ENCODE measurements at regions not wholly inside any gene's neighbourhood (a gene's known extent, or its start where the extent isn't known, plus 50 kb on each side); places are given as distances from the start of the nearest gene placed in this dataset.
"Not testable (repeated sequence)": the region's sequence is repeated elsewhere in the genome, so short reads cannot be mapped to it uniquely, and the experiment has no call there.

DNA sequence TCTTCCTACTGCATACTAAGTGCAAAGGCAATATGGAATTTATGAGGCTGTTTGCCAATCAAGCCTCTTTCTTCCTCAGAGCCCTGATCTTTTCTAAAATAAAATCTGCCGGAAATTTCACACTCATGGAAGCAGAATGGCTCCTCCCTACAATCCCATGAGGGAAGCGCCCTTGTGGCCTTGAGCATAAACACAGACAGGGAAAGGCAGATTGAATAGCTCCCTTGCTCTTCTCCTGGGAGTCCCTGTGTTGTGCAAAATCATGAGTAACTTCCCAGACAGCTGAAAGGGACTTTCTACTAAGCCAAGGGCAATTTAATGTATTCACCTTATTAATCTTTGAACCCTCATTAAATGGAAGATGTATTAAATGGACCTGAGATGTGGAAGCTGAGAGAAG lies 226.1 kb upstream of the PIK3R1 start:
- no peak for TF ChIP-seq POLR2A (IDR thresholded peaks at IDR 0.05)
- TF ChIP-seq, protein P1, sequence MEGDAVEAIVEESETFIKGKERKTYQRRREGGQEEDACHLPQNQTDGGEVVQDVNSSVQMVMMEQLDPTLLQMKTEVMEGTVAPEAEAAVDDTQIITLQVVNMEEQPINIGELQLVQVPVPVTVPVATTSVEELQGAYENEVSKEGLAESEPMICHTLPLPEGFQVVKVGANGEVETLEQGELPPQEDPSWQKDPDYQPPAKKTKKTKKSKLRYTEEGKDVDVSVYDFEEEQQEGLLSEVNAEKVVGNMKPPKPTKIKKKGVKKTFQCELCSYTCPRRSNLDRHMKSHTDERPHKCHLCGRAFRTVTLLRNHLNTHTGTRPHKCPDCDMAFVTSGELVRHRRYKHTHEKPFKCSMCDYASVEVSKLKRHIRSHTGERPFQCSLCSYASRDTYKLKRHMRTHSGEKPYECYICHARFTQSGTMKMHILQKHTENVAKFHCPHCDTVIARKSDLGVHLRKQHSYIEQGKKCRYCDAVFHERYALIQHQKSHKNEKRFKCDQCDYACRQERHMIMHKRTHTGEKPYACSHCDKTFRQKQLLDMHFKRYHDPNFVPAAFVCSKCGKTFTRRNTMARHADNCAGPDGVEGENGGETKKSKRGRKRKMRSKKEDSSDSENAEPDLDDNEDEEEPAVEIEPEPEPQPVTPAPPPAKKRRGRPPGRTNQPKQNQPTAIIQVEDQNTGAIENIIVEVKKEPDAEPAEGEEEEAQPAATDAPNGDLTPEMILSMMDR (IDR thresholded peaks at IDR 0.05) = no peak
- H3K4me3 ChIP-seq = no peak overlapping the region
- H3K9me3 ChIP-seq = no peaks in the 10 kb centered on the region
- intact Hi-C loops (cut with DNase I; ENCODE audit: low total_unique reads) = no loop called here
- H3K4me1 ChIP-seq = no peaks in the 10 kb centered on the region
- H3K27ac ChIP-seq = no peak overlapping the region
- H3K36me3 ChIP-seq = no peaks in the 10 kb centered on the region
- no peak for DNase-seq
- H3K27me3 ChIP-seq = no peaks in the 10 kb centered on the region

DNA sequence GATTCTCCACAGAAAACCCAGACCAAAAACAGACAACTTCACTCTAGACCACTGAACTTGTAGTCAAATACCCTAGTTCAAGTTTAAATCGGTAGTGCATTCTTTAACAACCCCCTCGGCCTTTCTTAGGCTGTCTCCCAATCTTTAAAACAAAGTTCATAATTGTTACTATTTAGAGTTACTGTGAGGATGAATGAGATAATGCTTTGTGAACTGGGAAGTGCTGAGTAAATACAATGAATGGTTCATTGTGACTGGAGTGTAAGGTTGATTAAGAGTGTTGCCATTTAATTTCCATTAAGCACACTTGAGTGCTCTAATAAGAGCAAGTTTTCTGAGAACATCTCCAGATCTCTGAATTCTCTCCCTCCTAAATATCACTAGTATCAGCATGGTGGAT lies 228.8 kb upstream of the PIK3R1 start:
- intact Hi-C loops (cut with DNase I; ENCODE audit: low total_unique reads) = no loop called here
- Histone ChIP-seq H3K4me3 (no peak overlapping the region), H3K36me3 (no peaks in the 10 kb centered on the region), H3K27me3 (no peaks in the 10 kb centered on the region), H3K9me3 (no peaks in the 10 kb centered on the region), H3K27ac (no peak overlapping the region), H3K4me1 (no peaks in the 10 kb centered on the region)
- no peak for DNase-seq
- no peak for TF ChIP-seq POLR2A (IDR thresholded peaks at IDR 0.05)
- TF ChIP-seq, protein P1 (IDR thresholded peaks at IDR 0.05) = no peak

DNA sequence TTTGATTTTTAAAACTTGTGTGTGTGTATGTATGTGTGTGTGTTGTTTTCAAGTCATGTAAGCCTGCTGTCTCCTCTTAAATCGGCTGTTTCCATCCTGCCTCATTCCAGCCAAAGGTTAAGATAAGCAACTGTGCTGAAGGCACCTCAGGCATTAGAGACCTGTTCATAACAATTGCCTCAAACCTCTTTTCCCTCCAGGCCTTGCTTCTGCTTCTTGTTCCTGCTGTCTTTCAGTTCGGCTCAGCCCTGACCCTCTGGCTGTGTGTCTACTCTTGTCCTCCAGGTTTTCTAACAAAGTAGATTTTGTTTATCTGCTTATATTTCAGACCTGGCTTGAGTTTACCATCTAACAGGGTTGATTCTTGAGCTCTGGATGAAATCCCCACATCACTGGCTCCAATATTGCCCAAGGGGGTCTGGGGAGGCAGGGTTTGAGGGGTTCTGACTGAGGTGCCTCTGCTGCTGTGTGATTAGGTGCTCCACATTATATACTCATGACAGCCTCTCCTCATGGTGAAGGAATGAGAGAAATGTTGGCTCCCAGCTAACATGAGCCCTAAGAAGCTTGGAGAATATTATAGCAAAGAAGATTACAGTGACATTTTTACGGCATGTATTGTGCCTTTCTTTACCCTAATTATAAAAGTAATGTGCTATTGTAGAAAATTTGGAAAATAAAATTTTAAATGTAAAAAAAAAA lies 229.7 kb upstream of the PIK3R1 start:
- Histone ChIP-seq H3K4me3 (no peak overlapping the region), H3K27ac (peak overlapping the region; percentile 5 to 58), H3K27me3 (no peaks in the 10 kb centered on the region), H3K9me3 (no peaks in the 10 kb centered on the region), H3K36me3 (no peaks in the 10 kb centered on the region), H3K4me1 (no peaks in the 10 kb centered on the region)
- no peak for DNase-seq
- intact Hi-C loops (cut with DNase I; ENCODE audit: low total_unique reads) = no loop called here
- no peak for TF ChIP-seq POLR2A (IDR thresholded peaks at IDR 0.05)

DNA sequence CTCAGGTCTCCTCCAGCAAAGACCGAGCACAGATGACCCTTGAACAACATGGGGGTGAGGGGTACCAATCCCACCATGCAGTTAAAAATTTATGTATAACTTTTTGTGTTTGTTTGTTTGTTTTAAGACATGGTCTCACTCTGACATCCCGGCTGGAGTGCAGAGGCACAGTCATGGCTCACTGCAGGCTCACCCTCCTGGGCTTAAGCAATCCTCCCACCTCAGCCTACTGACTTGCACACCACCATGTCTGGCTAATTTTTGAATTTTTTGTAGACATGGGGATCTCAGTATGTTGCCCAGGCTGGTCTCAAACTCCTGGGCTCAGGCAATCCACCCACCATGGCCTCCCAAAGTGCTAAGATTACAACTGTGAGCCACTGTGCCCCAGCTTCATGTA lies 231.0 kb upstream of the PIK3R1 start:
- H3K36me3 ChIP-seq = no peaks in the 10 kb centered on the region
- H3K4me1 ChIP-seq = no peaks in the 10 kb centered on the region
- H3K4me3 ChIP-seq = no peak overlapping the region
- H3K27ac ChIP-seq = no peak overlapping the region
- H3K9me3 ChIP-seq = no peaks in the 10 kb centered on the region
- TF ChIP-seq, protein P1 (IDR thresholded peaks at IDR 0.05) = no peak
- no peak for TF ChIP-seq POLR2A (IDR thresholded peaks at IDR 0.05)
- no peak for DNase-seq
- no peaks in the 10 kb centered on the region for H3K27me3 ChIP-seq
- intact Hi-C loops (cut with DNase I; ENCODE audit: low total_unique reads) = no loop called here

DNA sequence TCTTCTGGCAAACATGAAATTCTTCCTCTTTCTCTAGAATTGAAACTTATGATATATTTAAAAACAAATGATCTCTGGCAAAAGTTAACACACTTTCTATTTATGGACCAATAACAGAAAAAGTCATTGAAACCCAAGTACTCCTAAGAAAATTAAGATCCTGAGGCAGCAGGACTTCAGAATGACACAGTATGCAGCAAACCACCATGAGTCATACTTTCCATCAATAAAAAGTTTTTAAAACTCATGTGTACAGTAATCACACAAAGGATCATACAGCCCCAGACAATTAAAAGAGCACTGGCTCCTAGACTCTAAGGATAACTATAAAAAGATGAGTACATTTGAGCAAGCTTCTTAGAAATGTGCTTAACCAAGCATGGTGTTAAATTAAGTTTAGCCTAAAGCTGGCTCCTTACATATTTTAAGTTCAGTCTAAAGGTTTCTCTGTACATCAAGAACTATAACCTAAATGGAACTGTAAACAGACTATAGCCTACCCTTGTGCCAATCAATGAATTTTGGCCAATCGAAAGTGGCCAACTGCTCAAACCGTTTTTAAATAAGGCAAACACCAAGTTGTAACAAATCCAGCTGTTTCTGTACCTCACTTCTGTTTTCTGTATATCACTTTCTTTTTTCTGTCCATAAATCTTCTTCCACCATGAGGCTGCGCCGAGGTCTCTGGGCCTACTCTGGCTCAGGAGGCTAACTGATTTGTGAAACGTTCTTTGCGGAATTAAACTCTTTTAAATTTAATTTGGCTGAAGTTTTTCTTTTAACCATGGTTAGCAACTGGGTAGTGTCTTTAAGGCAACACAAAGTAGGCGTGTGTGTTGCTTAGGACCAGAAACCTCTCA lies 232.1 kb upstream of the PIK3R1 start:
- Histone ChIP-seq H3K36me3 (no peaks in the 10 kb centered on the region), H3K27me3 (no peaks in the 10 kb centered on the region), H3K4me1 (no peaks in the 10 kb centered on the region), H3K27ac (no peak overlapping the region), H3K4me3 (no peak overlapping the region), H3K9me3 (no peaks in the 10 kb centered on the region)
- intact Hi-C loops (cut with DNase I; ENCODE audit: low total_unique reads) = no loop called here
- TF ChIP-seq, protein P1 (IDR thresholded peaks at IDR 0.05) = no peak
- TF ChIP-seq POLR2A (IDR thresholded peaks at IDR 0.05) = no peak
- DNase-seq = no peak

DNA sequence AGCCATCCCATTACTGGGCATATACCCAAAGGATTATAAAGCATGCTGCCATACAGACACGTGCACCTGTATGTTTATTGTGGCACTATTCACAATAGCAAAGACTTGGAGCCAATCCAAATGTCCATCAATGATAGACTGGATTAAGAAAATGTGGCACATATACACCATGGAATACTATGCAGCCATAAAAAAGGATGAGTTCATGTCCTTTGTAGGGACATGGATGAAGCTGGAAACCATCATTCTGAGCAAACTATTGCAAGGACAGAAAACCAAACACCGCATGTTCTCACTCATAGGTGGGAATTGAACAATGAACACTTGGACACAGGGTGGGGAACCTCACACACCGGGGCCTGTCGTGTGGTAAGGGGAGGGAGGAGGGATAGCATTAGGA lies 233.4 kb upstream of the PIK3R1 start:
- intact Hi-C loops (cut with DNase I; ENCODE audit: low total_unique reads); H3K27ac ChIP-seq; H3K4me1 ChIP-seq; H3K36me3 ChIP-seq; DNase-seq; H3K9me3 ChIP-seq; H3K27me3 ChIP-seq; H3K4me3 ChIP-seq: not testable (repeated sequence)

Data from uterus (tissue), 3 donors.